SHP77 treated with DMSO at 0.1 percent for 48 hours (cell line): ENCODE measurements at regions not wholly inside any gene's neighbourhood (a gene's known extent, or its start where the extent isn't known, plus 50 kb on each side); places are given as distances from the start of the nearest gene placed in this dataset.

Experiments
- DNase-seq: peaks from one replicate; lab custom pipeline; 2025; lab: John Stamatoyannopoulos, UW

- DNase-seq, result no peak
Measured at GRCh38 chr4:14254252-14254651, 626.7 kb upstream of the BOD1L1 start.

GRCh38 chr4:14254926-14255325 is 627.4 kb upstream of the BOD1L1 start:
- DNase-seq, result no peak

- DNase-seq, result no peak
Measured at GRCh38 chr4:14257903-14258302, 630.4 kb upstream of the BOD1L1 start.

GRCh38 chr4:14259936-14260335 is 632.4 kb upstream of the BOD1L1 start:
- no peak for DNase-seq

- no peak for DNase-seq
Measured at GRCh38 chr4:14260591-14260990, 633.1 kb upstream of the BOD1L1 start.

GRCh38 chr4:14262221-14262620 is 634.7 kb upstream of the BOD1L1 start:
- DNase-seq, result no peak

- no peak for DNase-seq
Measured at GRCh38 chr4:14264437-14264836, 636.9 kb upstream of the BOD1L1 start.

- no peak for DNase-seq
Measured at GRCh38 chr4:14265651-14266050, 638.1 kb upstream of the BOD1L1 start.

GRCh38 chr4:14267373-14268060 is 640.0 kb upstream of the BOD1L1 start:
- peak; percentile 26 for DNase-seq

- no peak for DNase-seq
Measured at GRCh38 chr4:14269824-14270223, 642.3 kb upstream of the BOD1L1 start.

GRCh38 chr4:14272206-14272605 is 644.7 kb upstream of the BOD1L1 start:
- no peak for DNase-seq

GRCh38 chr4:14277505-14277904 is 650.0 kb upstream of the BOD1L1 start:
- DNase-seq, result no peak

GRCh38 chr4:14280567-14280966 is 653.0 kb upstream of the BOD1L1 start:
- no peak for DNase-seq

GRCh38 chr4:14284578-14284977 is 657.1 kb upstream of the BOD1L1 start:
- DNase-seq, result no peak

- no peak for DNase-seq
Measured at GRCh38 chr4:14289708-14290107, 662.2 kb upstream of the BOD1L1 start.

GRCh38 chr4:14293582-14293981 is 666.1 kb upstream of the BOD1L1 start:
- no peak for DNase-seq

- no peak for DNase-seq
Measured at GRCh38 chr4:14294611-14295010, 667.1 kb upstream of the BOD1L1 start.

GRCh38 chr4:14299166-14299565 is 671.6 kb upstream of the BOD1L1 start:
- no peak for DNase-seq

GRCh38 chr4:14302021-14302420 is 674.5 kb upstream of the BOD1L1 start:
- DNase-seq, result no peak

- DNase-seq, result no peak
Measured at GRCh38 chr4:14303856-14304255, 676.3 kb upstream of the BOD1L1 start.

GRCh38 chr4:14308229-14308651 is 680.7 kb upstream of the BOD1L1 start:
- no peak for DNase-seq

GRCh38 chr4:14309431-14309830 is 681.9 kb upstream of the BOD1L1 start:
- no peak for DNase-seq

GRCh38 chr4:14313757-14314156 is 686.2 kb upstream of the BOD1L1 start:
- DNase-seq, result no peak

GRCh38 chr4:14315129-14315528 is 687.2 kb upstream of the CPEB2 start:
- DNase-seq, result no peak
